ENCODE measurements at regions not wholly inside any gene's neighbourhood (a gene's known extent, or its start where the extent isn't known, plus 50 kb on each side); places are given as distances from the start of the nearest gene placed in this dataset.

- Histone ChIP-seq H3K9me3 (ENCODE audit: control insufficient read depth in 1 of 2, insufficient read depth in 1 of 2, low read length in 2 of 2) (peaks cover 0 to 14% of the 10 kb centered on the region in 2 experiments), H3K36me3 (ENCODE audit: insufficient read depth, low read length) (no peaks in the 10 kb centered on the region), H3K27ac (ENCODE audit: low read depth in 1 of 2, low read length in 2 of 2) (no peak overlapping the region), H3K27me3 (ENCODE audit: control insufficient read depth in 1 of 2, insufficient read depth in 2 of 2, low read length in 2 of 2) (no peaks in the 10 kb centered on the region), H3K4me1 (ENCODE audit: insufficient read depth, low read length) (no peaks in the 10 kb centered on the region), H3K4me3 (ENCODE audit: low read length) (no peak overlapping the region)
- intact Hi-C loops (cut with DNase I, micrococcal nuclease) = no loop called here
- Mint-ChIP-seq H3K9me3 (no peaks in the 10 kb centered on the region), H3K4me3 (no peak overlapping the region), H3K27ac (no peak overlapping the region), H3K4me1 (ENCODE audit: low read depth) (no peaks in the 10 kb centered on the region), H3K36me3 (ENCODE audit: low read depth) (no peaks in the 10 kb centered on the region), H3K27me3 (no peaks in the 10 kb centered on the region)
- ATAC-seq (ENCODE audit: poor library complexity) (no peak), DNase-seq (no peak)
- CTCF ChIA-PET = no interaction called here
- no peak for TF ChIP-seq CTCF (IDR thresholded peaks at IDR 0.05)
- POLR2A ChIA-PET = no interaction called here
Observed at GRCh38 chr2:603427-603826, 73.8 kb downstream of the TMEM18 start.

GRCh38 chr2:602571-603359 is 74.4 kb downstream of the TMEM18 start:
- no peak for TF ChIP-seq CTCF (IDR thresholded peaks at IDR 0.05)
- no peaks in the 10 kb centered on the region for H3K4me1 ChIP-seq (ENCODE audit: insufficient read depth, low read length)
- H3K9me3 ChIP-seq (ENCODE audit: control insufficient read depth in 1 of 2, insufficient read depth in 1 of 2, low read length in 2 of 2) = peaks cover 0 to 14% of the 10 kb centered on the region in 2 experiments
- Mint-ChIP-seq H3K27ac (no peak overlapping the region), H3K4me1 (ENCODE audit: low read depth) (no peaks in the 10 kb centered on the region), H3K36me3 (ENCODE audit: low read depth) (no peaks in the 10 kb centered on the region), H3K27me3 (no peaks in the 10 kb centered on the region), H3K4me3 (no peak overlapping the region), H3K9me3 (no peaks in the 10 kb centered on the region)
- ChIA-PET POLR2A (no interaction called here), CTCF (no interaction called here)
- ATAC-seq (ENCODE audit: poor library complexity) (no peak), DNase-seq (no peak)
- H3K4me3 ChIP-seq (ENCODE audit: low read length) = no peak overlapping the region
- intact Hi-C loops (cut with DNase I, micrococcal nuclease) = no loop called here
- no peaks in the 10 kb centered on the region for H3K36me3 ChIP-seq (ENCODE audit: insufficient read depth, low read length)
- H3K27me3 ChIP-seq (ENCODE audit: control insufficient read depth in 1 of 2, insufficient read depth in 2 of 2, low read length in 2 of 2) = no peaks in the 10 kb centered on the region
- H3K27ac ChIP-seq (ENCODE audit: low read depth in 1 of 2, low read length in 2 of 2) = no peak overlapping the region

- Mint-ChIP-seq H3K4me1 (ENCODE audit: low read depth) (no peaks in the 10 kb centered on the region), H3K4me3 (no peak overlapping the region), H3K36me3 (ENCODE audit: low read depth) (no peaks in the 10 kb centered on the region), H3K9me3 (no peaks in the 10 kb centered on the region), H3K27me3 (no peaks in the 10 kb centered on the region), H3K27ac (no peak overlapping the region)
- Histone ChIP-seq H3K27ac (ENCODE audit: low read depth in 1 of 2, low read length in 2 of 2) (no peak overlapping the region), H3K9me3 (ENCODE audit: control insufficient read depth in 1 of 2, insufficient read depth in 1 of 2, low read length in 2 of 2) (peaks cover 0 to 14% of the 10 kb centered on the region in 2 experiments), H3K36me3 (ENCODE audit: insufficient read depth, low read length) (no peaks in the 10 kb centered on the region), H3K27me3 (ENCODE audit: control insufficient read depth in 1 of 2, insufficient read depth in 2 of 2, low read length in 2 of 2) (no peaks in the 10 kb centered on the region), H3K4me1 (ENCODE audit: insufficient read depth, low read length) (no peaks in the 10 kb centered on the region), H3K4me3 (ENCODE audit: low read length) (no peak overlapping the region)
- ChIA-PET POLR2A (no interaction called here), CTCF (no interaction called here)
- no peak for TF ChIP-seq CTCF (IDR thresholded peaks at IDR 0.05)
- DNase-seq (no peak), ATAC-seq (ENCODE audit: poor library complexity) (no peak)
- intact Hi-C loops (cut with DNase I, micrococcal nuclease) = no loop called here
Observed at GRCh38 chr2:601806-602455, 75.3 kb downstream of the TMEM18 start.

All from CD4-positive, alpha-beta T cell (primary cell).